Natural killer cell (primary cell): ENCODE measurements at regions not wholly inside any gene's neighbourhood (a gene's known extent, or its start where the extent isn't known, plus 50 kb on each side); places are given as distances from the start of the nearest gene placed in this dataset.

Source experiments
- ATAC-seq, 3 donors: fragments of 150-1000 bp in 2 of 3; fragments of 200-7000 bp in 1 of 3; cut with Tn5 transposase; 1 replicate in 1 of 3; 2 replicates in 2 of 3; pipeline ENCODE4 v1.10.0; 2021; ENCODE audit warnings: mild to moderate bottlenecking in 2 of 3, moderate library complexity in 2 of 3
- DNase-seq, 2 donors: peaks; one replicate each; pipeline versions ENCODE4 v3.0.0 to v3.0.0-alpha.2; 2013 to 2021; ENCODE audit warnings: mixed read lengths in 1 of 2
- H3K27ac ChIP-seq: one replicate; pipeline ENCODE4 v1.5.1; 2013; ENCODE audit warnings: mild to moderate bottlenecking, low read length
- H3K27me3 ChIP-seq: one replicate; pipeline ENCODE4 v1.6.1; 2013; ENCODE audit warnings: low read length; ENCODE audit not compliant: control insufficient read depth, insufficient read depth
- H3K36me3 ChIP-seq: one replicate; pipeline ENCODE4 v1.6.1; 2013; ENCODE audit warnings: low read length; ENCODE audit not compliant: control insufficient read depth, insufficient read depth
- H3K4me1 ChIP-seq: one replicate; pipeline ENCODE4 v1.6.1; 2013; ENCODE audit warnings: low read length; ENCODE audit not compliant: control insufficient read depth, insufficient read depth
- H3K4me3 ChIP-seq: one replicate; pipeline ENCODE4 v1.5.1; 2013; ENCODE audit warnings: low read length
- H3K9me3 ChIP-seq: one replicate; pipeline ENCODE4 v1.6.1; 2013; ENCODE audit warnings: low read length; ENCODE audit not compliant: control insufficient read depth, insufficient read depth
- H3K27ac Mint-ChIP-seq, 2 donors: one replicate each; pipeline ENCODE4 v1.8.0; 2022; ENCODE audit warnings: mild to moderate bottlenecking in 2 of 2, mixed read lengths in 2 of 2, moderate library complexity in 1 of 2
- H3K27me3 Mint-ChIP-seq, 2 donors: one replicate each; pipeline ENCODE4 v1.8.0; 2022; ENCODE audit warnings: low read depth in 2 of 2, mixed read lengths in 2 of 2
- H3K36me3 Mint-ChIP-seq: one replicate; pipeline ENCODE4 v1.8.0; 2022; ENCODE audit warnings: mixed read lengths
- H3K4me1 Mint-ChIP-seq, 2 donors: one replicate each; pipeline ENCODE4 v1.8.0; 2022; ENCODE audit warnings: mixed read lengths in 2 of 2
- H3K4me3 Mint-ChIP-seq: one replicate; pipeline ENCODE4 v1.8.0; 2022; ENCODE audit warnings: mild to moderate bottlenecking, moderate library complexity, mixed read lengths
- H3K9me3 Mint-ChIP-seq, 2 donors: one replicate each; pipeline ENCODE4 v1.8.0; 2022; ENCODE audit warnings: mixed read lengths in 2 of 2
- CTCF ChIP-seq: fragments of 200-600 bp; IDR thresholded peaks from one replicate; pipeline ENCODE4 v1.8.0; 2022; ENCODE audit warnings: antibody characterized with exemption
- WGBS: methylation state at CpG from one replicate; pipeline ENCODE4 v1.1.7; 2013; ENCODE audit warnings: missing lambda C conversion rate; ENCODE audit not compliant: insufficient coverage; 5-methylcytosine and 5-hydroxymethylcytosine counted together
- intact Hi-C: fragments of 100-400 bp; cut with micrococcal nuclease; formaldehyde crosslinking; loops from one replicate; pipeline ENCODE4 v1.14.2; 2022

GRCh38 chr2:8141780-8142179, 540.1 kb upstream of the ID2 start:
- H3K36me3 Mint-ChIP-seq, result no peaks in the 10 kb centered on the region
- no peaks in the 10 kb centered on the region for H3K9me3 ChIP-seq
- WGBS, result 97% methylated on average over 6 of the region's 6 CpGs
- no peaks in the 10 kb centered on the region for H3K4me1 ChIP-seq
- no peak overlapping the region for H3K4me3 ChIP-seq
- ATAC-seq (no peak), DNase-seq (no peak)
- H3K4me3 Mint-ChIP-seq, result no peak overlapping the region
- H3K27ac ChIP-seq, result no peak overlapping the region
- H3K27ac Mint-ChIP-seq, result no peak overlapping the region
- intact Hi-C loops, result no loop called here
- no peaks in the 10 kb centered on the region for H3K36me3 ChIP-seq
- no peaks in the 10 kb centered on the region for H3K27me3 ChIP-seq
- H3K27me3 Mint-ChIP-seq, result no peaks in the 10 kb centered on the region
- peaks cover 0 to 2% of the 10 kb centered on the region in 2 donors for H3K9me3 Mint-ChIP-seq
- peaks cover 46 to 50% of the 10 kb centered on the region in 2 donors for H3K4me1 Mint-ChIP-seq
- TF ChIP-seq CTCF, result no peak

GRCh38 chr2:8142461-8142860, 539.4 kb upstream of the ID2 start:
- Mint-ChIP-seq H3K27ac (no peak overlapping the region), H3K4me3 (no peak overlapping the region), H3K4me1 (peaks cover 44 to 51% of the 10 kb centered on the region in 2 donors), H3K9me3 (peaks cover 0 to 2% of the 10 kb centered on the region in 2 donors), H3K27me3 (no peaks in the 10 kb centered on the region), H3K36me3 (no peaks in the 10 kb centered on the region)
- TF ChIP-seq CTCF, result no peak
- no peaks in the 10 kb centered on the region for H3K27me3 ChIP-seq
- WGBS, result no CpG with 5 or more reads among the region's 1 CpG
- ATAC-seq (no peak), DNase-seq (no peak)
- no peak overlapping the region for H3K27ac ChIP-seq
- no peaks in the 10 kb centered on the region for H3K36me3 ChIP-seq
- intact Hi-C loops, result no loop called here
- no peaks in the 10 kb centered on the region for H3K4me1 ChIP-seq
- no peaks in the 10 kb centered on the region for H3K9me3 ChIP-seq
- no peak overlapping the region for H3K4me3 ChIP-seq

- 96% methylated on average over 2 of the region's 2 CpGs for WGBS
These were observed 537.7 kb upstream of the ID2 start for GRCh38 chr2:8144131-8144631.

More at GRCh38 chr2:8144131-8144631, 537.7 kb upstream of the ID2 start:
- TF ChIP-seq CTCF, result no peak
- DNase-seq, result no peak
- Mint-ChIP-seq H3K27me3 (no peaks in the 10 kb centered on the region), H3K36me3 (no peaks in the 10 kb centered on the region), H3K27ac (no peak overlapping the region), H3K4me3 (no peak overlapping the region), H3K9me3 (no peaks in the 10 kb centered on the region), H3K4me1 (peaks cover 48 to 54% of the 10 kb centered on the region in 2 donors)
- Histone ChIP-seq H3K4me1 (no peaks in the 10 kb centered on the region), H3K36me3 (no peaks in the 10 kb centered on the region), H3K27ac (no peak overlapping the region), H3K4me3 (no peak overlapping the region), H3K9me3 (no peaks in the 10 kb centered on the region), H3K27me3 (no peaks in the 10 kb centered on the region)
- intact Hi-C loops, result no loop called here
- no peak for ATAC-seq
